ENCODE measurements at regions not wholly inside any gene's neighbourhood (a gene's known extent, or its start where the extent isn't known, plus 50 kb on each side); places are given as distances from the start of the nearest gene placed in this dataset.

DNA sequence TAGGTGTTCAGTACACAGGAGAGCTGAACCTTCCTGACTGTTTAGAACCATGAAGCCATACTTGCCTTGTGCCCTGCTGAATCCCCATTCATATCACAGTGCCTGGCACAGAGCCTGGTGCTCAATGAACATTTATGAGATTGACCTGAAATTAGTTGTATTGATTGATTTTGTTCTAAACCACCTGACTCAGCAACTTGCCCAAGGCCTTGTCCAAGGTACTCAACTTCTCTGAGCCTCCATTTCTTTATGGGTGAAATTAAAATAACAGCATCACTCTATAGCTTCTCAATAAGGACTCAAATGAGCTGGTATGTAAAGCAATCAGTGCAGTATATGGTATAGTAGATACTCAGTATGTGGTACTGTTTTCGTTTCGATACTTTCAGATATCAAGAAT, 208.1 kb downstream of the SLC39A8 start:
- no peak for DNase-seq
- Histone ChIP-seq H3K27me3 (ENCODE audit: insufficient read depth, low read depth, severe bottlenecking) (no peaks in the 10 kb centered on the region), H3K4me3 (ENCODE audit: low read depth, low read length) (no peak overlapping the region), H3K27ac (no peak overlapping the region), H3K36me3 (no peaks in the 10 kb centered on the region), H3K9me3 (ENCODE audit: severe bottlenecking) (no peaks in the 10 kb centered on the region)
- TF ChIP-seq, protein P1, sequence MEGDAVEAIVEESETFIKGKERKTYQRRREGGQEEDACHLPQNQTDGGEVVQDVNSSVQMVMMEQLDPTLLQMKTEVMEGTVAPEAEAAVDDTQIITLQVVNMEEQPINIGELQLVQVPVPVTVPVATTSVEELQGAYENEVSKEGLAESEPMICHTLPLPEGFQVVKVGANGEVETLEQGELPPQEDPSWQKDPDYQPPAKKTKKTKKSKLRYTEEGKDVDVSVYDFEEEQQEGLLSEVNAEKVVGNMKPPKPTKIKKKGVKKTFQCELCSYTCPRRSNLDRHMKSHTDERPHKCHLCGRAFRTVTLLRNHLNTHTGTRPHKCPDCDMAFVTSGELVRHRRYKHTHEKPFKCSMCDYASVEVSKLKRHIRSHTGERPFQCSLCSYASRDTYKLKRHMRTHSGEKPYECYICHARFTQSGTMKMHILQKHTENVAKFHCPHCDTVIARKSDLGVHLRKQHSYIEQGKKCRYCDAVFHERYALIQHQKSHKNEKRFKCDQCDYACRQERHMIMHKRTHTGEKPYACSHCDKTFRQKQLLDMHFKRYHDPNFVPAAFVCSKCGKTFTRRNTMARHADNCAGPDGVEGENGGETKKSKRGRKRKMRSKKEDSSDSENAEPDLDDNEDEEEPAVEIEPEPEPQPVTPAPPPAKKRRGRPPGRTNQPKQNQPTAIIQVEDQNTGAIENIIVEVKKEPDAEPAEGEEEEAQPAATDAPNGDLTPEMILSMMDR (IDR thresholded peaks at IDR 0.05; ENCODE audit: low read depth, low read length): no peak

DNA sequence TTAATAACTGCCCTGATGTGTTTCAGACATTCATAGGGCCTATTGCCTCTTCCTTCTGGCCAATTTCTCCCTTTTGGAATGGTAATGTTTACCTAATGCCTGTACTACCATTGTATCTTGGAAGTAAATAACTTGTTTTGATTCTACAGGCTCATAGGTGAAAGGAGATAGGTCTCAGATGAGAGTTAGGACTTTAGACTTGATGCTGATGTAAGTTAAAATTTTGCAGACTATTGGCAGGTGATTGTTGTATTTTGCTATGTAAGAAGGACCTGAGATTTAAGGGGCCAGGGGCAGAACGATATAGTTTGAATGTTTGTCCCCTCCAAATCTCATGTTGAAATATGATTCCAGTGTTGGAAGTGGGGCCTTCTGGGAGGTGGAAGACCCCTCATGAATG, 215.5 kb downstream of the SLC39A8 start:
- no peak for DNase-seq
- TF ChIP-seq, protein P1 (IDR thresholded peaks at IDR 0.05; ENCODE audit: low read depth, low read length): no peak
- no peaks in the 10 kb centered on the region for H3K9me3 ChIP-seq (ENCODE audit: severe bottlenecking)
- no peaks in the 10 kb centered on the region for H3K27me3 ChIP-seq (ENCODE audit: insufficient read depth, low read depth, severe bottlenecking)
- H3K27ac ChIP-seq: no peak overlapping the region
- no peaks in the 10 kb centered on the region for H3K36me3 ChIP-seq
- no peak overlapping the region for H3K4me3 ChIP-seq (ENCODE audit: low read depth, low read length)

All from WERI-Rb-1 (cell line).